ENCODE measurements at regions not wholly inside any gene's neighbourhood (a gene's known extent, or its start where the extent isn't known, plus 50 kb on each side); places are given as distances from the start of the nearest gene placed in this dataset.

GRCh38 chr18:60110836-60111235, 211.0 kb downstream of the PMAIP1 start:
- TF ChIP-seq EZH2 (IDR thresholded peaks at IDR 0.05; ENCODE audit: borderline replicate concordance) (no peak), CTCF (IDR thresholded peaks at IDR 0.05; ENCODE audit: poor library complexity) (no peak), EZH2phosphoT487 (IDR thresholded peaks at IDR 0.05; ENCODE audit: low read depth, severe bottlenecking, unreplicated experiment) (no peak)
- WGBS (ENCODE audit: low lambda C conversion rate, missing lambda C conversion rate) = 66% methylated on average over 1 of the region's 1 CpG
- Histone ChIP-seq H3K9me2 (replicated peaks; ENCODE audit: insufficient read depth) (no peaks in the 10 kb centered on the region), H3K27me3 (no peaks in the 10 kb centered on the region), H3K4me2 (no peak overlapping the region), H3K79me2 (no peaks in the 10 kb centered on the region), H3K4me3 (no peak overlapping the region), H3K4me1 (ENCODE audit: insufficient read depth) (peaks cover 4% of the 10 kb centered on the region), H4K20me1 (ENCODE audit: insufficient read depth, poor library complexity, severe bottlenecking) (no peaks in the 10 kb centered on the region), H2AFZ (no peak overlapping the region), H3K9me3 (ENCODE audit: low read depth) (no peaks in the 10 kb centered on the region), H3K27ac (no peak overlapping the region), H3K36me3 (replicated peaks; ENCODE audit: insufficient read depth, low read depth) (no peaks in the 10 kb centered on the region)
- DNase-seq (ENCODE audit: low spot score) = no peak

GRCh38 chr18:60100778-60101177, 201.0 kb downstream of the PMAIP1 start:
- Histone ChIP-seq H3K9me2 (replicated peaks; ENCODE audit: insufficient read depth) (no peaks in the 10 kb centered on the region), H3K27me3 (no peaks in the 10 kb centered on the region), H3K4me2 (no peak overlapping the region), H3K36me3 (replicated peaks; ENCODE audit: insufficient read depth, low read depth) (no peaks in the 10 kb centered on the region), H3K4me3 (no peak overlapping the region), H3K79me2 (no peaks in the 10 kb centered on the region), H3K9me3 (ENCODE audit: low read depth) (no peaks in the 10 kb centered on the region), H3K27ac (no peak overlapping the region), H3K4me1 (ENCODE audit: insufficient read depth) (no peaks in the 10 kb centered on the region), H4K20me1 (ENCODE audit: insufficient read depth, poor library complexity, severe bottlenecking) (no peaks in the 10 kb centered on the region), H2AFZ (no peak overlapping the region)
- DNase-seq (ENCODE audit: low spot score) = no peak
- TF ChIP-seq EZH2phosphoT487 (IDR thresholded peaks at IDR 0.05; ENCODE audit: low read depth, severe bottlenecking, unreplicated experiment) (no peak), EZH2 (IDR thresholded peaks at IDR 0.05; ENCODE audit: borderline replicate concordance) (no peak), CTCF (IDR thresholded peaks at IDR 0.05; ENCODE audit: poor library complexity) (no peak)
- 79% methylated on average over 3 of the region's 3 CpGs for WGBS (ENCODE audit: low lambda C conversion rate, missing lambda C conversion rate)

- Histone ChIP-seq H2AFZ (no peak overlapping the region), H3K27ac (no peak overlapping the region), H3K27me3 (no peaks in the 10 kb centered on the region), H4K20me1 (ENCODE audit: insufficient read depth, poor library complexity, severe bottlenecking) (no peaks in the 10 kb centered on the region), H3K79me2 (no peaks in the 10 kb centered on the region), H3K4me1 (ENCODE audit: insufficient read depth) (no peaks in the 10 kb centered on the region), H3K36me3 (replicated peaks; ENCODE audit: insufficient read depth, low read depth) (no peaks in the 10 kb centered on the region), H3K4me3 (no peak overlapping the region), H3K4me2 (no peak overlapping the region), H3K9me2 (replicated peaks; ENCODE audit: insufficient read depth) (no peaks in the 10 kb centered on the region), H3K9me3 (ENCODE audit: low read depth) (no peaks in the 10 kb centered on the region)
- no peak for DNase-seq (ENCODE audit: low spot score)
- 85% methylated on average over 2 of the region's 2 CpGs for WGBS (ENCODE audit: low lambda C conversion rate, missing lambda C conversion rate)
- TF ChIP-seq EZH2phosphoT487 (IDR thresholded peaks at IDR 0.05; ENCODE audit: low read depth, severe bottlenecking, unreplicated experiment) = no peak
- no peak for TF ChIP-seq CTCF (IDR thresholded peaks at IDR 0.05; ENCODE audit: poor library complexity)
- no peak for TF ChIP-seq EZH2 (IDR thresholded peaks at IDR 0.05; ENCODE audit: borderline replicate concordance)
Observed at GRCh38 chr18:60099709-60100108, 199.9 kb downstream of the PMAIP1 start.

- H3K9me3 ChIP-seq (ENCODE audit: low read depth) = no peaks in the 10 kb centered on the region
- H3K4me1 ChIP-seq (ENCODE audit: insufficient read depth) = no peaks in the 10 kb centered on the region
- H3K4me2 ChIP-seq = no peak overlapping the region
- H3K4me3 ChIP-seq = no peak overlapping the region
- H3K9me2 ChIP-seq (replicated peaks; ENCODE audit: insufficient read depth) = no peaks in the 10 kb centered on the region
- H4K20me1 ChIP-seq (ENCODE audit: insufficient read depth, poor library complexity, severe bottlenecking) = no peaks in the 10 kb centered on the region
- no peaks in the 10 kb centered on the region for H3K27me3 ChIP-seq
- H3K79me2 ChIP-seq = no peaks in the 10 kb centered on the region
- 68% methylated on average over 1 of the region's 1 CpG for WGBS (ENCODE audit: low lambda C conversion rate, missing lambda C conversion rate)
- no peaks in the 10 kb centered on the region for H3K36me3 ChIP-seq (replicated peaks; ENCODE audit: insufficient read depth, low read depth)
- DNase-seq (ENCODE audit: low spot score) = no peak
- H2AFZ ChIP-seq = no peak overlapping the region
- H3K27ac ChIP-seq = no peak overlapping the region
- TF ChIP-seq EZH2phosphoT487 (IDR thresholded peaks at IDR 0.05; ENCODE audit: low read depth, severe bottlenecking, unreplicated experiment) = no peak
- TF ChIP-seq EZH2 (IDR thresholded peaks at IDR 0.05; ENCODE audit: borderline replicate concordance) = no peak
Observed at GRCh38 chr18:60096428-60096827, 196.6 kb downstream of the PMAIP1 start.
